Embryonic facial prominence (tissue), 1 donor: ENCODE measurements at regions not wholly inside any gene's neighbourhood (a gene's known extent, or its start where the extent isn't known, plus 50 kb on each side); places are given as distances from the start of the nearest gene placed in this dataset.
"Not testable (repeated sequence)": the region's sequence is repeated elsewhere in the genome, so short reads cannot be mapped to it uniquely, and the experiment has no call there.

ENCODE experiments used
- DNase-seq: peaks from one replicate; pipeline ENCODE4 v3.0.0-alpha.2; 2016; ENCODE audit errors: extremely low spot score

DNA sequence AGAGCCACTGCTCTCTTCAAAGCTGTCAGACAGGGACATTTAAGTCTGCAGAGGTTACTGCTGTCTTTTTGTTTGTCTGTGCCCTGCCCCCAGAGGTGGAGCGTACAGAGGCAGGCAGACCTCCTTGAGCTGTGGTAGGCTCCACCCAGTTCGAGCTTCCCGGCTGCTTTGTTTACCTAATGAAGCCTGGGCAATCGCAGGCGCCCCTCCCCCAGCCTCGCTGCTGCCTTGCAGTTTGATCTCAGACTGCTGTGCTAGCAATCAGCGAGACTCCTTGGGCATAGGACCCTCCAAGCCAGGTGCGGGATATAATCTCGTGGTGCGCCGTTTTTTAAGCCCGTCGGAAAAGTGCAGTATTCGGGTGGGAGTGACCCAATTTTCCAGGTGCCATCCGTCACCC lies 250.7 kb upstream of the CA10 start:
- not testable (repeated sequence) for DNase-seq

- no peak for DNase-seq
Observed at GRCh38 chr17:52395308-52395707, 236.8 kb upstream of the CA10 start.

- no peak for DNase-seq
Observed at GRCh38 chr17:52390422-52390821, 231.9 kb upstream of the CA10 start.

GRCh38 chr17:52389632-52390031 lies 231.1 kb upstream of the CA10 start:
- DNase-seq: no peak

- no peak for DNase-seq
Observed at GRCh38 chr17:52388941-52389340, 230.4 kb upstream of the CA10 start.

DNA sequence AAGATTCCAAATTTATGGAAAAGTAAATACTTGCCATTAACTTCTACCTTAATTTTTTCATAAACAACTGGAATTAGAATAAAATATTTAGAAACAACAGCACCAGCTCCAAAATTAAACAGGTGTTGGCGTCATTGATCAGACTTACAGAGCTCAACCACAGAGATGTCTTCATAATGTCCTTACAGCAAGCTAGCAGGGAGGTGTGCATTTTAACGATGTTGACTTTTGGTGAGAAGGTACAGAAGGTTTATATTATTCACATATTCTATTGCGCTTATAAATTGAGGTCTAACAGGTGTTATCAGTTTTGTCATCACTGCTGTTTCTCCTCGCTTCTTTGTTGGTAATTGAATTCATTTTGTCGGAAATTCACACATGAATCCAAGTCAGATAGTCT lies 226.2 kb upstream of the CA10 start:
- no peak for DNase-seq

DNA sequence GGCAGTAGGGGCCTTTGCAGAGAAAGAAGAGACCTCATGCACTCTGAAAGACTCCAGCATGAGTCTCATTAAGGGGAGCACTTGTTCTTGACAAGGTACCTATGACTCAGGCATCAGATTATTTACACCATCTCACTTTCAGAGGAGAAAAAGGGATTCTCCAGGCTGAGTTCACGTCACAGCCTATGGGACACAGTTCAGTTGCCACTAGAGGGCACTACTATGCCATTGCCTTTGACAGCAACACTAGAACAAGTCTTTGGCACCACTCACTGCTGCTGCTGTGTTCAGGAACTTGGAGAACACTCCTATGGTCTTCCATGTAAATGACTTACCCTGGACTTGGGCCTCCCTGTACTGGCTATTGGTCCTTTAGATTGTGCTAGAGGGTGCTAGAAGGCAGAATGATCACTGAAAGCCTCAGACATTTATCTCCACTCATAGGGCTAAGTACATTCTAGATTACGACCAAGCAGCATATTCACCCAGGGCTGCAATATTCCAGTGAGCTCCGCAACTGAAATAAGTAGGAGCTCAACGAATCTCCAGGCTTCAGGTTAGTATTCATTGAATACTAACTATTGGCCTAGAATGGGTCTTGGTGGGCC lies 225.1 kb upstream of the CA10 start:
- no peak for DNase-seq

DNA sequence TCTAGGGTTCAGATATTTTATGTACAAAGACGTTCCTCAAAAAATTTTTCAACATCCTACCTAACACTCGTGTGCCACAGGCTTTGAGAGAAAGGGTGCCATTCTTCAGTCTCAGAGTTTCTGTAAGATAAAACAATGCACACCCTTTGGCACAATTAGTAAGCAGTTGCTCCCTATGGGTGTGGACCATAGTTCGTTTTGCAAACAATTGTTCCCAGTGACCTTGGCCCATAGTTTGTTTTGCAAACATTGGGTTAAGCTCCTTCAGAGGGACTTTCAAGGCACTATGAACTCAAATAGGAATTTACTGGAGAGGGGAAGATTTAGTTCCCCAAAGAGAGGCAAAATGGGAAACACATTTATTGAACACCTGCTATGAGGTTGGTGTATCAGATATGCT lies 220.3 kb upstream of the CA10 start:
- no peak for DNase-seq

- no peak for DNase-seq
Observed at GRCh38 chr17:52376137-52376536, 217.6 kb upstream of the CA10 start.

GRCh38 chr17:52368886-52369285 lies 210.4 kb upstream of the CA10 start:
- DNase-seq: no peak

- DNase-seq: no peak
Observed at GRCh38 chr17:52357854-52358253, 199.3 kb upstream of the CA10 start.

DNA sequence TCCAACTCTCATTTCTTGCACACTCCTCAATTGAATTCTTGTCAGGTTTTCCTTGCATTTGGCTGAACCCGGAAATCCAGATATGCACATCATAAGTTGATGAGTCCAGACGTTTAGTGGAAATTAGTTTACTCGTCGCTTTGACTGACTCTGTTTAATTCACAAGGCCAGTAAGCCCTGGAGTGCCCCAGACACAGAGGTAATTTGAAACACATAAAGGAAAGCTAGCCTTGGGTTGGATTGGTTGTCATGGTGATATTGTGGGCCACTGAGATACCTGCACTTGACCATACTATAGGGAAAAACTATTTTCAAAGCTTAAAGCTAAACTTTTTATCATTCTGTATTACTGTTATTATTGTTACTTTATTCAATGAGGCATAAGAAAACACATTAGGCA lies 178.3 kb upstream of the CA10 start:
- DNase-seq: no peak

GRCh38 chr17:52306314-52306713 lies 147.8 kb upstream of the CA10 start:
- DNase-seq: no peak

DNA sequence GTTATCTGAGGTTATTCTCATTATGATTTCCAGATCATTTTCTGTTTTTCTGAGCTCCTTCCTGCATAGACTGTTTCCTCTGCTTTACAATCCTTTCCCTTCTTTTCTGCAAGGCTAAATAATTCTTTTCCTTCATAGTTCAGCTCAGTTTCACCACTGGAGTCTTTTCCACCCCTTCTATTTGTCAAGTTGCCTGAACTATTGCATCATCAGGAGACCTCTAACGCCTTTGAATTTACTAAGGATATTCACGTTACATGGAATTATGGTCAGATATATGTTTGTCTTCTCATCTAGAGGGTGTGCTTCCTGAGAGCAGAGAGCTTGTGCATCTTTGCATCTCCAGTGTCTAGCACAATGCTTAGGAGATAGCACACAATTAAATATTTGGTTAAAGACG lies 140.4 kb upstream of the CA10 start:
- DNase-seq: no peak

GRCh38 chr17:52297230-52298010 lies 138.9 kb upstream of the CA10 start:
- DNase-seq: no peak

DNA sequence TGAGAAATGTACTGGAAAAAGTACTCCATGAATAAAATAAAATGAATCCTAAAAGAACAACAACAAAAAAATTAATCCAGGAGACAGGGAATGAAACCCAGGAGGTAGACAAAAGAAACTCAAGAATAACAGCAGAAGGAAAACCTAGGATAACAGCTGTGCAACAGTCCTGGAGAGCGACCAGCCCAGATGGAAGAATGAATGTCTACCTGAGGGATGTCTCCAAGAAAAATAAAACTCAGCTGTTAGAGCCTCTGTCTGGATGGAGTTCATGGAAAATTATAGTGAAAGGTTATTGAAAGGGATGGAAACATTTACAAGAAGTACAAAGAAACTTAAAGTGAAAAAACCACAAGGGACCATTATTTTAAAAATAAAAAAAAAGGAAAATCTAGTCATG lies 135.8 kb upstream of the CA10 start:
- DNase-seq: no peak

DNA sequence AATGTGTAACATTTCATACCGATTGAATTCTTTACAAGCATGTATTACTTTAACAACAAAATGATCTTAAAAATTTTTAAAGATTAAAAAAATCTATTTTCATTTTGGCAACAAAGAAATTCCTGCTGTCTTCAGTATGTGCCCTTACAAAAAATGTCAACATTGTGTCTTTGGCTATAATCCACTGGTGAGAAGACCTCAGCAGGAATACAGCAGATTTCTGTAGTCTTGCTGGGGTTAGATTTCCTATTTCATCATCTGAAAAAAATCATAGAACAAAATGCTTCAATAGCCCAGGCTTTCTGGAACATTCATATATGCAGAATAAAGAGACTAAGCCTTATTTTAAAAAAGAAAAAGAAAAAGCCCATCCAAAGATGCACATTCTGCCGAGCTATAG lies 129.1 kb upstream of the CA10 start:
- DNase-seq: no peak

DNA sequence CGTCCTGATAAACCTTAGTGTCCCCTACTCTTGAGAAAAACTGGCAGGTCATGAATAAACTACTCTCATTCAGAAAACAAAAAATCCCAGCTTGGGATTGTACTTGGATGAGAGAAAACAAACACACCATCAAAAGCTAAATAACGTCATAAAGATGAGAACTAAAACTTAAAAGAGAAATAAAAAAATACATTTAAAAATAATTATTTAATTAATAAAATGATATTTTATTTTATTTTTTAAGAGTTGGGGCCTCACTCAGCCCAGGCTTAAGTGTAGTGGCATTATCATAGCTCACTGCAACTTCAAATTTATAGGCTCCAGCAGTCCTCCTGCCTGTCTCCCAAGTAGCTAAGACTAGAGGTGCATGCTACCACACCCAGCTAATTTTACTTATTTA lies 125.4 kb upstream of the CA10 start:
- DNase-seq: no peak

- no peak for DNase-seq
Observed at GRCh38 chr17:52276381-52277008, 118.0 kb upstream of the CA10 start.

DNA sequence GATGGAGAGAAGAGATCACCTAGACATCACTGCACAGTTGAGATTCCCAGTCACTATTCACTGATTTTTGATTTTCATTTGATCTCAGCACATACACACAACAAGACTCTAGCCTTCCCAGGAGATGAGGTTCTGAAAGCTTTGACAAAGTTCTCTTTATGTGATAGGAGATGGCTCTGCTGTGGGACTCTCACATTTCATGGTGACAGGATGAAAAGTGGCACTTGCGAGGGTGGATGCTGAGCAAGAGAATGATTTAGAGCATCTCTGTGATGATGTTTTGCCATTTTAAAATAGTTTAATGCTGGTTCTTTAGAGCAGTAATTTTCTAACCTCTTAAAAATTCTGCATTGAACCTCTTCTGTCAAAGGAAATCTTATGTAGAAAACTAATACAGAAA lies 113.3 kb upstream of the CA10 start:
- DNase-seq: no peak

DNA sequence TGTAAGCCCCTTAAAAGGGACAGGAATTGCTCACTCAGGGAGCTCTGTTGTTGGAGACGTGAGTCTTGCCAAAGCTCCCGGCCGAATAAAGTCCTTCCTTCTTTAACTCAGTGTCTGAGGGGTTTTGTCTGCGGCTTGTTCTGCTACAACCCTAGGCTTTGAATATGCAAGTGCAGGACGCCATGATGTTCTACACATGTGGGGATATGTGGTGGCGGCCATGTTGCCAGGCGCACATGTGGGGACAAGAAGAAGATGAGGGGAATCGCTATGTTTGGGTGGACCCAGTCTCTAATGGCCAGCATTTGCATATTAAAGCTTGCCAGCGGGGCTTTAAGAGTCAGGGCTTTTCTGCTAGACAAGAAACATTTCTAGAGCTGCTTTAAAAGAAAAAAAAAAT lies 96.8 kb upstream of the CA10 start:
- DNase-seq: no peak

- no peak for DNase-seq
Observed at GRCh38 chr17:52244689-52245088, 86.2 kb upstream of the CA10 start.

DNA sequence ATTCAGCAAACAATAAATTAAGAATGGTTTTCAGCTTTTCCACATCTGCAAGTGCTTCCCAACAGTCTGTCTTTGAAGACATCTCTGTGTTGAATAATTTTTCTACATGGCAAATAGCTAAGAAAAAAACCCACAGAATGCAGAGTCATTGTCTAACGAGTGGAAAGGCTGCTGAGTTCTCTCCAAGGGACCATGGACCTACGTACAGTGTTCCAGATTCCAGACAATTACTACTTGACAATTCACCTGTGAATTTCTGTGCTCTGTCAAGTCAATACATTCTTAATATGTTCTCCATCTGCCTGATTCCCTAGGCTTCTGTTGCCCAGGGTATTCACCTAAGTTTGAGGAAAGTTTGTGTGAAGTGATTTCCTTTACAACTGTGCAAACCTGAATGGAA lies 83.8 kb upstream of the CA10 start:
- no peak for DNase-seq
